ENCODE measurements at regions not wholly inside any gene's neighbourhood (a gene's known extent, or its start where the extent isn't known, plus 50 kb on each side); places are given as distances from the start of the nearest gene placed in this dataset.

DNA sequence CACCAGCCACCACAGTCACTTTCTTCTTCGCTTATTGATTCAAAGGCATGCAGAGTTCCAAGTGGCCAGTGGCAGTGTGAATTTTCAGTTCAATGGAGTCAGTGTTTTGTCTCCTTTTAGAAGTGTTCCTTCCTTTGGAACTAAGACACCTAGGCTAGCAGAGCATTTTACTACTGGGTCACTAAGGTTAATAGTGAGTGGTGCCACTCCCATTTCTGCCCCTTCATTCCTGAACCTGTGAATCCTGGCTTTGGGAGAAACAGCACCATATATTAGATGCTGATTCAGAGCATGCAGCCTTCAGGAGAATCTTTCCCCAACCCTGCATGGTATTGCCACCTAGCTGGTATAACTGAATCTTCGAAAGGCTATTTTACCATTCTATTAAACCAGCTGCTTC, 312.7 kb downstream of the HRH4 start:
- H3K36me3 Mint-ChIP-seq (ENCODE audit: insufficient read depth in 1 of 3, low read depth in 3 of 3): peaks cover 0 to 3% (median 3%) of the 10 kb centered on the region in 3 experiments; a peak in 2 of 7 replicates
- peaks cover 9% of the 10 kb centered on the region in 2 experiments for H3K4me1 Mint-ChIP-seq
- Histone ChIP-seq H3K79me2 (ENCODE audit: insufficient read depth, low read length) (no peaks in the 10 kb centered on the region), H3K23ac (ENCODE audit: insufficient read length, low read depth, low read length) (no peak overlapping the region), H3K4me2 (ENCODE audit: insufficient read depth, insufficient read length, low read length) (no peak overlapping the region), H3K18ac (ENCODE audit: insufficient read length, low read depth, low read length) (no peak overlapping the region), H2BK5ac (ENCODE audit: insufficient read length, low read length) (no peak overlapping the region), H2BK20ac (ENCODE audit: low read depth, low read length, poor library complexity, severe bottlenecking) (no peak overlapping the region), H4K8ac (replicated peaks; ENCODE audit: insufficient read length, low read depth, low read length) (no peak overlapping the region), H3T11ph (ENCODE audit: low read length) (no peak overlapping the region), H3K56ac (ENCODE audit: insufficient read length, low read depth, low read length) (no peak overlapping the region), H2BK15ac (ENCODE audit: low read depth, low read length) (no peak overlapping the region), H3K4me1 (ENCODE audit: insufficient read depth, low read length) (peaks cover 5% of the 10 kb centered on the region; the same call in 1 of the 2 replicates), H2BK120ac (ENCODE audit: low read depth, low read length, poor library complexity, severe bottlenecking) (no peak overlapping the region), H3K9me3 (ENCODE audit: control insufficient read depth, low read depth, low read length) (no peaks in the 10 kb centered on the region), H4K5ac (ENCODE audit: insufficient read length, low read depth, low read length) (no peak overlapping the region), H3K4ac (ENCODE audit: low read depth, low read length) (no peak overlapping the region), H3K27ac (ENCODE audit: insufficient read length, low read depth, low read length) (no peak overlapping the region), H3K23me2 (ENCODE audit: insufficient read length, low read depth, low read length, poor library complexity, severe bottlenecking) (no peaks in the 10 kb centered on the region), H4K20me1 (ENCODE audit: control insufficient read depth, insufficient read depth, insufficient read length) (no peaks in the 10 kb centered on the region), H3K27me3 (ENCODE audit: insufficient read depth, low read length) (no peaks in the 10 kb centered on the region), H2BK12ac (ENCODE audit: insufficient read length, low read depth, low read length) (no peak overlapping the region), H3K9ac (ENCODE audit: extremely low read depth, insufficient read length, low read length) (no peak overlapping the region), H2AFZ (ENCODE audit: low read length) (no peak overlapping the region), H3K79me1 (ENCODE audit: insufficient read depth, low read depth, low read length, poor library complexity, severe bottlenecking) (no peaks in the 10 kb centered on the region), H3K14ac (ENCODE audit: insufficient read depth, low read length) (no peak overlapping the region), H2AK5ac (ENCODE audit: insufficient read length, low read length) (no peak overlapping the region), H4K91ac (ENCODE audit: insufficient read length, low read depth, low read length) (no peak overlapping the region)
- no peak for DNase-seq
- H3K4me3 Mint-ChIP-seq: no peak overlapping the region
- WGBS (ENCODE audit: extremely low coverage, insufficient read length, low lambda C conversion rate): no CpG with 5 or more reads among the region's 2 CpGs
- peaks cover 0 to 9% of the 10 kb centered on the region in 2 experiments; a peak in 2 of 5 replicates for H3K9me3 Mint-ChIP-seq
- no peak overlapping the region for H3K27ac Mint-ChIP-seq
- no peaks in the 10 kb centered on the region for H3K27me3 Mint-ChIP-seq (ENCODE audit: low read depth)
- TF ChIP-seq, protein P1, sequence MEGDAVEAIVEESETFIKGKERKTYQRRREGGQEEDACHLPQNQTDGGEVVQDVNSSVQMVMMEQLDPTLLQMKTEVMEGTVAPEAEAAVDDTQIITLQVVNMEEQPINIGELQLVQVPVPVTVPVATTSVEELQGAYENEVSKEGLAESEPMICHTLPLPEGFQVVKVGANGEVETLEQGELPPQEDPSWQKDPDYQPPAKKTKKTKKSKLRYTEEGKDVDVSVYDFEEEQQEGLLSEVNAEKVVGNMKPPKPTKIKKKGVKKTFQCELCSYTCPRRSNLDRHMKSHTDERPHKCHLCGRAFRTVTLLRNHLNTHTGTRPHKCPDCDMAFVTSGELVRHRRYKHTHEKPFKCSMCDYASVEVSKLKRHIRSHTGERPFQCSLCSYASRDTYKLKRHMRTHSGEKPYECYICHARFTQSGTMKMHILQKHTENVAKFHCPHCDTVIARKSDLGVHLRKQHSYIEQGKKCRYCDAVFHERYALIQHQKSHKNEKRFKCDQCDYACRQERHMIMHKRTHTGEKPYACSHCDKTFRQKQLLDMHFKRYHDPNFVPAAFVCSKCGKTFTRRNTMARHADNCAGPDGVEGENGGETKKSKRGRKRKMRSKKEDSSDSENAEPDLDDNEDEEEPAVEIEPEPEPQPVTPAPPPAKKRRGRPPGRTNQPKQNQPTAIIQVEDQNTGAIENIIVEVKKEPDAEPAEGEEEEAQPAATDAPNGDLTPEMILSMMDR (conservative IDR thresholded peaks at IDR 0.05): no peak
